ENCODE measurements at regions not wholly inside any gene's neighbourhood (a gene's known extent, or its start where the extent isn't known, plus 50 kb on each side); places are given as distances from the start of the nearest gene placed in this dataset.

GRCh38 chr10:89129911-89130310 is 77.2 kb downstream of the CH25H start:
- no peak for DNase-seq
- H2BK120ac ChIP-seq (ENCODE audit: low read depth, low read length, poor library complexity, severe bottlenecking) = no peak overlapping the region
- no peak overlapping the region for H2BK20ac ChIP-seq (ENCODE audit: low read depth, low read length, poor library complexity, severe bottlenecking)
- H4K91ac ChIP-seq (ENCODE audit: insufficient read length, low read depth, low read length) = no peak overlapping the region
- no peak overlapping the region for H2BK12ac ChIP-seq (ENCODE audit: insufficient read length, low read depth, low read length)
- H3K9me3 ChIP-seq (ENCODE audit: control insufficient read depth, low read depth, low read length) = no peaks in the 10 kb centered on the region
- H3K14ac ChIP-seq (ENCODE audit: insufficient read depth, low read length) = no peak overlapping the region
- no peak overlapping the region for H3K27ac ChIP-seq (ENCODE audit: insufficient read length, low read depth, low read length)
- no peaks in the 10 kb centered on the region for H4K20me1 ChIP-seq (ENCODE audit: control insufficient read depth, insufficient read depth, insufficient read length)
- no peak for TF ChIP-seq CTCF (conservative IDR thresholded peaks at IDR 0.05)
- H3K79me1 ChIP-seq (ENCODE audit: insufficient read depth, low read depth, low read length, poor library complexity, severe bottlenecking) = no peaks in the 10 kb centered on the region
- H3K23me2 ChIP-seq (ENCODE audit: insufficient read length, low read depth, low read length, poor library complexity, severe bottlenecking) = no peaks in the 10 kb centered on the region
- no peak overlapping the region for H3T11ph ChIP-seq (ENCODE audit: low read length)
- H3K18ac ChIP-seq (ENCODE audit: insufficient read length, low read depth, low read length) = no peak overlapping the region
- H2AFZ ChIP-seq (ENCODE audit: low read length) = no peak overlapping the region
- no peaks in the 10 kb centered on the region for H3K4me1 Mint-ChIP-seq
- H3K23ac ChIP-seq (ENCODE audit: insufficient read length, low read depth, low read length) = no peak overlapping the region
- H3K27ac Mint-ChIP-seq = no peak overlapping the region
- no peak overlapping the region for H2AK5ac ChIP-seq (ENCODE audit: insufficient read length, low read length)
- no peak overlapping the region for H3K56ac ChIP-seq (ENCODE audit: insufficient read length, low read depth, low read length)
- no peak overlapping the region for H4K5ac ChIP-seq (ENCODE audit: insufficient read length, low read depth, low read length)
- H2BK15ac ChIP-seq (ENCODE audit: low read depth, low read length) = no peak overlapping the region
- no peak overlapping the region for H2BK5ac ChIP-seq (ENCODE audit: insufficient read length, low read length)
- no peak overlapping the region for H3K4ac ChIP-seq (ENCODE audit: low read depth, low read length)
- no peak overlapping the region for H4K8ac ChIP-seq (replicated peaks; ENCODE audit: insufficient read length, low read depth, low read length)
- H3K4me2 ChIP-seq (ENCODE audit: insufficient read depth, insufficient read length, low read length) = no peak overlapping the region
- no peak overlapping the region for H3K4me3 Mint-ChIP-seq
- WGBS (ENCODE audit: extremely low coverage, insufficient read length, low lambda C conversion rate) = no CpG with 5 or more reads among the region's 4 CpGs
- H3K79me2 ChIP-seq (ENCODE audit: insufficient read depth, low read length) = no peaks in the 10 kb centered on the region
- H3K9me3 Mint-ChIP-seq = no peaks in the 10 kb centered on the region
- no peaks in the 10 kb centered on the region for H3K4me1 ChIP-seq (ENCODE audit: insufficient read depth, low read length)
- H3K27me3 Mint-ChIP-seq (ENCODE audit: low read depth) = no peaks in the 10 kb centered on the region
- H3K36me3 Mint-ChIP-seq (ENCODE audit: insufficient read depth in 1 of 3, low read depth in 3 of 3) = no peaks in the 10 kb centered on the region
- H3K9ac ChIP-seq (ENCODE audit: extremely low read depth, insufficient read length, low read length) = no peak overlapping the region
- no peaks in the 10 kb centered on the region for H3K27me3 ChIP-seq (ENCODE audit: insufficient read depth, low read length)
